ENCODE measurements at regions not wholly inside any gene's neighbourhood (a gene's known extent, or its start where the extent isn't known, plus 50 kb on each side); places are given as distances from the start of the nearest gene placed in this dataset.

- TF ChIP-seq CTCF (conservative IDR thresholded peaks at IDR 0.05): no peak
- no peak for TF ChIP-seq ZFX (IDR thresholded peaks at IDR 0.05)
These were observed 617.5 kb upstream of the SOX11 start for GRCh38 chr2:5074733-5075132.

Data from C4-2B (cell line).